DOHH2 (cell line): ENCODE measurements at regions not wholly inside any gene's neighbourhood (a gene's known extent, or its start where the extent isn't known, plus 50 kb on each side); places are given as distances from the start of the nearest gene placed in this dataset.

ENCODE experiments used
- EZH2phosphoT487 ChIP-seq: fragments of 200-600 bp; sonication (generic); IDR thresholded peaks from 2 replicates; pipeline ENCODE4 v1.6.1; 2017; ENCODE audit warnings: borderline replicate concordance, mild to moderate bottlenecking, antibody characterized with exemption, low read length, moderate library complexity, mixed read lengths
- TF ChIP-seq, protein P1 (sequence below): fragments of 200-600 bp; sonication (generic); IDR thresholded peaks from one replicate; pipeline ENCODE4 v1.5.1; 2014; ENCODE audit warnings: antibody characterized with exemption, mild to moderate bottlenecking, low read depth, low read length; ENCODE audit not compliant: poor library complexity, severe bottlenecking

GRCh38 chr14:97760050-97760449, 962.9 kb downstream of the VRK1 start:
- TF ChIP-seq, protein P1, sequence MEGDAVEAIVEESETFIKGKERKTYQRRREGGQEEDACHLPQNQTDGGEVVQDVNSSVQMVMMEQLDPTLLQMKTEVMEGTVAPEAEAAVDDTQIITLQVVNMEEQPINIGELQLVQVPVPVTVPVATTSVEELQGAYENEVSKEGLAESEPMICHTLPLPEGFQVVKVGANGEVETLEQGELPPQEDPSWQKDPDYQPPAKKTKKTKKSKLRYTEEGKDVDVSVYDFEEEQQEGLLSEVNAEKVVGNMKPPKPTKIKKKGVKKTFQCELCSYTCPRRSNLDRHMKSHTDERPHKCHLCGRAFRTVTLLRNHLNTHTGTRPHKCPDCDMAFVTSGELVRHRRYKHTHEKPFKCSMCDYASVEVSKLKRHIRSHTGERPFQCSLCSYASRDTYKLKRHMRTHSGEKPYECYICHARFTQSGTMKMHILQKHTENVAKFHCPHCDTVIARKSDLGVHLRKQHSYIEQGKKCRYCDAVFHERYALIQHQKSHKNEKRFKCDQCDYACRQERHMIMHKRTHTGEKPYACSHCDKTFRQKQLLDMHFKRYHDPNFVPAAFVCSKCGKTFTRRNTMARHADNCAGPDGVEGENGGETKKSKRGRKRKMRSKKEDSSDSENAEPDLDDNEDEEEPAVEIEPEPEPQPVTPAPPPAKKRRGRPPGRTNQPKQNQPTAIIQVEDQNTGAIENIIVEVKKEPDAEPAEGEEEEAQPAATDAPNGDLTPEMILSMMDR: no peak
- TF ChIP-seq EZH2phosphoT487: no peak
